ENCODE measurements at regions not wholly inside any gene's neighbourhood (a gene's known extent, or its start where the extent isn't known, plus 50 kb on each side); places are given as distances from the start of the nearest gene placed in this dataset.

DNA sequence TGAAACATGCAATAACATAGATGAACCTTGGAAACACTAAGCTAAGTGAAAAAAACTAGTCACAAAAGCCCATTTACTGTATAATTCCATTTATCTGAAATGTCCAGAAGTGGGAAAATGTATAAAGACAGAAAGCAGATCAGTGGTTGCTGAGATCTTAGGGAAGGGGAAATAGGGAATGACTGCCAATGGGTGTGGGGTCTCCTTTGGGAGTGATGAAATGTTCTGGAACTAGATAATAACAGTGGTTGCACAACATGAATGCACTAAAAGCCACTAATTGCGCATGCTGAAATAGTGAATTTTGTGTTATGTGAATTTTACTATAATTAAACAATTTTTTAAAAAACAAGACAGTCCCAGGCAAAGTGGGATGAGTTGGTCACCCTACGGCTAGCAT, 472.8 kb downstream of the CCDC171 start:
- TF ChIP-seq, protein P1, sequence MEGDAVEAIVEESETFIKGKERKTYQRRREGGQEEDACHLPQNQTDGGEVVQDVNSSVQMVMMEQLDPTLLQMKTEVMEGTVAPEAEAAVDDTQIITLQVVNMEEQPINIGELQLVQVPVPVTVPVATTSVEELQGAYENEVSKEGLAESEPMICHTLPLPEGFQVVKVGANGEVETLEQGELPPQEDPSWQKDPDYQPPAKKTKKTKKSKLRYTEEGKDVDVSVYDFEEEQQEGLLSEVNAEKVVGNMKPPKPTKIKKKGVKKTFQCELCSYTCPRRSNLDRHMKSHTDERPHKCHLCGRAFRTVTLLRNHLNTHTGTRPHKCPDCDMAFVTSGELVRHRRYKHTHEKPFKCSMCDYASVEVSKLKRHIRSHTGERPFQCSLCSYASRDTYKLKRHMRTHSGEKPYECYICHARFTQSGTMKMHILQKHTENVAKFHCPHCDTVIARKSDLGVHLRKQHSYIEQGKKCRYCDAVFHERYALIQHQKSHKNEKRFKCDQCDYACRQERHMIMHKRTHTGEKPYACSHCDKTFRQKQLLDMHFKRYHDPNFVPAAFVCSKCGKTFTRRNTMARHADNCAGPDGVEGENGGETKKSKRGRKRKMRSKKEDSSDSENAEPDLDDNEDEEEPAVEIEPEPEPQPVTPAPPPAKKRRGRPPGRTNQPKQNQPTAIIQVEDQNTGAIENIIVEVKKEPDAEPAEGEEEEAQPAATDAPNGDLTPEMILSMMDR (conservative IDR thresholded peaks at IDR 0.05), result no peak
- no peak for TF ChIP-seq ZFX (IDR thresholded peaks at IDR 0.05)
- no peak overlapping the region for H3K27ac ChIP-seq

GRCh38 chr9:16026886-16027285, 474.0 kb downstream of the CCDC171 start:
- TF ChIP-seq, protein P1 (conservative IDR thresholded peaks at IDR 0.05), result no peak
- no peak for TF ChIP-seq ZFX (IDR thresholded peaks at IDR 0.05)
- H3K27ac ChIP-seq, result no peak overlapping the region

DNA sequence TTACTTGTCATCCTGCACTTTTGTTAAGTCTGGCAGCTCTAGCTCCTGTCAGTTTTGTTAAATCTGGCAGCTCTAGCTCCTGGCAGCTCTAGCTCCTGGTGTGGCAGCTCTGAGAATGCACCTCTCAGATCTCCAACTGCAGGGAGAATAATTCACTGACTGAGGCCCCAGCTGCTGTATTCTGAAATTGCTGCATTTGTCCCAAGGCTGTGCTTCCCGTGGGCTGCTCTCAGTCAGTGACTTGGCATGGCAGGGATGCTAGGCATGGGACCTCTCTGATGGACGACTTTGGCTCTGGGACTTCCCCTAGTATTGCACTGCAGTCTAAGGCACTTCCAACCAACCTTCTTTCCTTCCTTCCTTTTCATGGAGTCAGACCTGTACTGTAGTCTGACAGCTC, 475.7 kb downstream of the CCDC171 start:
- no peak for TF ChIP-seq ZFX (IDR thresholded peaks at IDR 0.05)
- TF ChIP-seq, protein P1 (conservative IDR thresholded peaks at IDR 0.05), result no peak
- H3K27ac ChIP-seq, result no peak overlapping the region

- no peak overlapping the region for H3K27ac ChIP-seq
- TF ChIP-seq ZFX (IDR thresholded peaks at IDR 0.05), result no peak
- TF ChIP-seq, protein P1 (conservative IDR thresholded peaks at IDR 0.05), result no peak
These were observed 476.3 kb downstream of the CCDC171 start for GRCh38 chr9:16029046-16029615.

- TF ChIP-seq, protein P1 (conservative IDR thresholded peaks at IDR 0.05), result no peak
- TF ChIP-seq ZFX (IDR thresholded peaks at IDR 0.05), result no peak
- H3K27ac ChIP-seq, result no peak overlapping the region
These were observed 477.0 kb downstream of the CCDC171 start for GRCh38 chr9:16029796-16030363.

- no peak overlapping the region for H3K27ac ChIP-seq
- TF ChIP-seq, protein P1 (conservative IDR thresholded peaks at IDR 0.05), result no peak
- no peak for TF ChIP-seq ZFX (IDR thresholded peaks at IDR 0.05)
These were observed 477.8 kb downstream of the CCDC171 start for GRCh38 chr9:16030528-16031185.

DNA sequence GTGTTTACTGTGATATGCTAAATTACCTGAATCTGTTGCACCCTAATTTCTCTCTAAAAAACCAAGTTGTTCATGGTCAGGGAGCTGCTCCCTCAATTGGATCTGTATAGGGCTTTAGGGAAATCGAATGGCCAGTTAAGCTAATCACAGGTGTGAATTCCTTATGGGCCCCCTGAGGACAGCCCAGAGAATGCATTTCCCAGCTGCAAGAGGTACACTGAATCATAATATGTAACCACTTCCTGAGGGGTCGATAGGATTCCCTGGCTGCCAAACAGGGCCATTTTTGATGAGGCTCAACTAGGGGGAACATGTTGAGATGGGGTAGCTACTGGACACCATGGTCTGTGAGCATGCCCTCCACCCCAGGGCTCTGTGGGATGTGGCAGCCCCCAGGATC, 478.6 kb downstream of the CCDC171 start:
- TF ChIP-seq ZFX (IDR thresholded peaks at IDR 0.05), result no peak
- TF ChIP-seq, protein P1 (conservative IDR thresholded peaks at IDR 0.05), result no peak
- H3K27ac ChIP-seq, result no peak overlapping the region
